Left lung (tissue), 4 donors: ENCODE measurements at regions not wholly inside any gene's neighbourhood (a gene's known extent, or its start where the extent isn't known, plus 50 kb on each side); places are given as distances from the start of the nearest gene placed in this dataset.

Source experiments
- ATAC-seq: fragments of 200-7000 bp; cut with Tn5 transposase; one replicate; pipeline ENCODE4 v1.9.1; 2020; ENCODE audit warnings: moderate library complexity
- DNase-seq, 4 donors: peaks; one replicate each; pipeline ENCODE4 v3.0.0-alpha.2; 2013 to 2020
- H3K27ac ChIP-seq, 2 donors: fragments of 200-600 bp; sonication (generic) in 1 of 2; one replicate each; pipeline versions ENCODE4 v1.5.0 to v1.8.0; 2020 to 2021
- H3K27me3 ChIP-seq, 2 donors: fragments of 200-600 bp; sonication (generic) in 1 of 2; one replicate each; pipeline versions ENCODE4 v1.5.0 to v1.8.0; 2020 to 2021
- H3K36me3 ChIP-seq, 2 donors: fragments of 200-600 bp; sonication (generic) in 1 of 2; one replicate each; pipeline versions ENCODE4 v1.5.0 to v1.8.0; 2020 to 2021
- H3K4me1 ChIP-seq, 2 donors: fragments of 200-600 bp; one replicate each; pipeline ENCODE4 v1.8.0; 2021
- H3K4me3 ChIP-seq, 2 donors: fragments of 200-600 bp; sonication (generic) in 1 of 2; one replicate each; pipeline versions ENCODE4 v1.5.0 to v1.8.0; 2020 to 2021; ENCODE audit warnings: mild to moderate bottlenecking in 1 of 2
- H3K9me3 ChIP-seq, 2 donors: fragments of 200-600 bp; sonication (generic) in 1 of 2; one replicate each; pipeline versions ENCODE4 v1.5.0 to v1.8.0; 2020 to 2021
- intact Hi-C, 2 donors: fragments of 100-400 bp; cut with DNase I; formaldehyde crosslinking; loops; one replicate each; pipeline versions ENCODE4 v1.11.2 to v1.14.2; 2022
- TF ChIP-seq, protein P1 (sequence below), 2 donors: fragments of 200-600 bp; sonication (generic) in 1 of 2; IDR thresholded peaks; one replicate each; pipeline versions ENCODE4 v1.5.0 to v1.8.0; 2021; ENCODE audit warnings: antibody characterized with exemption in 2 of 2
- donor health status: DM: no; HTN: yes; CAD: no.
- donor health status: DM: no; HTN: no; CAD: no.

DNA sequence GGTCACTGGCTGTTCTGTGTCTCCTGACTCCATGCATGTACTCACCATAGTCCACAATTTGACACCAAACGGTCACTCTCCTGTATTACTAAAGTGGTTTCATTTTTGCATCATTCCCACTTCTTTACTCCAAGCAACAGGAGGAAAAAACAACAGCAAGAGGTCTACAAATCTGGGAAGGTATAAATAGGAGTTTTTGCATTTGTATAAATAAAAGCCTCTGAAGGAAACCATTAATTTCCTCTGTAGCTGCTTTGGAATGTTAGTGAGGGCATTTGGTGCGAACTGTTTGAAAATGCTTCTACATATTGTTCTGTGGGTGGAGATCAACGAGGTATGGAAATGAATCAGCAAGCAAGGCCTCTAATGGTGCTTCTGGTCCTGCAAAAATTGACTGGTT lies 148.5 kb upstream of the DLX2 start:
- Histone ChIP-seq H3K4me1 (peaks cover 3 to 20% of the 10 kb centered on the region in 2 donors), H3K36me3 (no peaks in the 10 kb centered on the region), H3K27ac (peak overlapping the region; percentile 5 to 63), H3K4me3 (no peak overlapping the region), H3K9me3 (no peaks in the 10 kb centered on the region), H3K27me3 (no peaks in the 10 kb centered on the region)
- intact Hi-C loops: no loop called here
- DNase-seq (no peak), ATAC-seq (no peak)
- TF ChIP-seq, protein P1, sequence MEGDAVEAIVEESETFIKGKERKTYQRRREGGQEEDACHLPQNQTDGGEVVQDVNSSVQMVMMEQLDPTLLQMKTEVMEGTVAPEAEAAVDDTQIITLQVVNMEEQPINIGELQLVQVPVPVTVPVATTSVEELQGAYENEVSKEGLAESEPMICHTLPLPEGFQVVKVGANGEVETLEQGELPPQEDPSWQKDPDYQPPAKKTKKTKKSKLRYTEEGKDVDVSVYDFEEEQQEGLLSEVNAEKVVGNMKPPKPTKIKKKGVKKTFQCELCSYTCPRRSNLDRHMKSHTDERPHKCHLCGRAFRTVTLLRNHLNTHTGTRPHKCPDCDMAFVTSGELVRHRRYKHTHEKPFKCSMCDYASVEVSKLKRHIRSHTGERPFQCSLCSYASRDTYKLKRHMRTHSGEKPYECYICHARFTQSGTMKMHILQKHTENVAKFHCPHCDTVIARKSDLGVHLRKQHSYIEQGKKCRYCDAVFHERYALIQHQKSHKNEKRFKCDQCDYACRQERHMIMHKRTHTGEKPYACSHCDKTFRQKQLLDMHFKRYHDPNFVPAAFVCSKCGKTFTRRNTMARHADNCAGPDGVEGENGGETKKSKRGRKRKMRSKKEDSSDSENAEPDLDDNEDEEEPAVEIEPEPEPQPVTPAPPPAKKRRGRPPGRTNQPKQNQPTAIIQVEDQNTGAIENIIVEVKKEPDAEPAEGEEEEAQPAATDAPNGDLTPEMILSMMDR (IDR thresholded peaks at IDR 0.05): no peak

- no peaks in the 10 kb centered on the region for H3K27me3 ChIP-seq
- no peaks in the 10 kb centered on the region for H3K36me3 ChIP-seq
- no peaks in the 10 kb centered on the region for H3K9me3 ChIP-seq
- DNase-seq (no peak), ATAC-seq (peak; percentile 21)
- H3K27ac ChIP-seq: peak overlapping the region; percentile 5 to 63
- H3K4me3 ChIP-seq: no peak overlapping the region
- intact Hi-C loops: no loop called here
- TF ChIP-seq, protein P1 (IDR thresholded peaks at IDR 0.05): no peak
- peaks cover 3 to 20% of the 10 kb centered on the region in 2 donors for H3K4me1 ChIP-seq
Observed at GRCh38 chr2:172252154-172252553, 149.5 kb upstream of the DLX2 start.

DNA sequence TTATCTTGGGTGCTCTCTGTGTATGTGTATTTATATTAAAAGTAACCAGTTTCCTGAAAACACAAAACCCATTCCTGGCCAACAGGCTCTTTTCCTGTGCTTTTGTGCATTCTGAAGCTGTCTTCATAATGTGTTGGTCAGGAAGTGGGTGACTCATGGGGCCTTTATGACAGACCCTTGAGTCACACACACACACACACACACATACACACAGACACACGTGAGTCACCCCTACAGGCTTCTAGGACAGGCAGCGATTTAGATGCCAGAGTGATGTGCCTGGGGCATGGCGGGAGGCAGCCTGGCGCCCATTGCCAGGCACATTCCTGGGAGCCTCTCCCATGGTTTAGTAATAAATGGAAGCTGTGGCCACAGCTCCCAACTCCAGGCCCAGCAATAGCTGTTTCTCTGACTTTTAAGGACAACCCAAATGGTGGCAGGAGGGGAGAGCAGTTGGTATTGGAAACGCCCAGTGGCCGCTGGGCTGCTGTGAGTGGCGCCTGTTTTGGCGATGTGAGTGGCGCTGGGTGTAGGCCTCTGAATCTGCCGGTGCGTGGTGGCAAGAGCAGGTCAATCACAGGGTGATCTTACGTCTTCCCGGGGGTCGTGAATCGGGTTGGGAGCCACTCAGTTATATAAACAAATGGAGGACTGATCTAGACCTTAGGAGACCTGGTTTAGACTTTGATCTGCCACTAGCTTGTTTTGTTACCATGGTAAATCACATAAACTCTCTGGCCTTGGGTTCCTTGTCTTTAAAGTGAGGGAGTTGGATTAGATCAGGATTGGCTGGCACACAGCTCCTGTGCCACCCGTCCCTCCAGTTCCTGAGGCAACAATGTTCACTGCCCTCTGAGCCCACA lies 150.7 kb upstream of the DLX2 start:
- Histone ChIP-seq H3K4me3 (no peak overlapping the region), H3K36me3 (no peaks in the 10 kb centered on the region), H3K27me3 (no peaks in the 10 kb centered on the region), H3K9me3 (no peaks in the 10 kb centered on the region), H3K27ac (peak overlapping the region in 1 of 2 donors; percentile 63), H3K4me1 (peaks cover 3 to 20% of the 10 kb centered on the region in 2 donors)
- peak; percentile 93 for ATAC-seq
- intact Hi-C loops: no loop called here
- peak in 2 of 4 donors; percentile 46 to 81 for DNase-seq
- TF ChIP-seq, protein P1 (IDR thresholded peaks at IDR 0.05): no peak

- peak in 1 of 4 donors; percentile 34 for DNase-seq
- intact Hi-C loops: no loop called here
- Histone ChIP-seq H3K27ac (no peak overlapping the region), H3K27me3 (no peaks in the 10 kb centered on the region), H3K4me1 (peaks cover 1 to 15% of the 10 kb centered on the region in 2 donors), H3K4me3 (no peak overlapping the region), H3K9me3 (no peaks in the 10 kb centered on the region), H3K36me3 (no peaks in the 10 kb centered on the region)
- no peak for ATAC-seq
- TF ChIP-seq, protein P1 (IDR thresholded peaks at IDR 0.05): no peak
Observed at GRCh38 chr2:172256886-172257285, 154.2 kb upstream of the DLX2 start.

GRCh38 chr2:172259827-172260226 lies 157.1 kb upstream of the DLX2 start:
- TF ChIP-seq, protein P1 (IDR thresholded peaks at IDR 0.05): no peak
- intact Hi-C loops: no loop called here
- H3K4me1 ChIP-seq: no peaks in the 10 kb centered on the region
- H3K4me3 ChIP-seq: no peak overlapping the region
- no peak for DNase-seq
- H3K27ac ChIP-seq: no peak overlapping the region
- no peak for ATAC-seq
- H3K27me3 ChIP-seq: no peaks in the 10 kb centered on the region
- H3K9me3 ChIP-seq: no peaks in the 10 kb centered on the region
- H3K36me3 ChIP-seq: no peaks in the 10 kb centered on the region
